Skeletal muscle satellite cell (primary cell): ENCODE measurements at regions not wholly inside any gene's neighbourhood (a gene's known extent, or its start where the extent isn't known, plus 50 kb on each side); places are given as distances from the start of the nearest gene placed in this dataset.

Experiments
- H3K27me3 ChIP-seq: 2 replicates; pipeline ENCODE4 v1.7.0; 2013; ENCODE audit warnings: low read length; ENCODE audit not compliant: control insufficient read depth, insufficient read depth
- H3K36me3 ChIP-seq: 2 replicates; pipeline ENCODE4 v1.7.0; 2013; ENCODE audit warnings: mild to moderate bottlenecking, control low read depth, low read length; ENCODE audit not compliant: insufficient read depth
- H3K4me1 ChIP-seq: 2 replicates; pipeline ENCODE4 v1.7.0; 2013; ENCODE audit warnings: low read length; ENCODE audit not compliant: control insufficient read depth, insufficient read depth
- H3K4me2 ChIP-seq: 2 replicates; pipeline ENCODE4 v1.7.0; 2013; ENCODE audit warnings: mild to moderate bottlenecking, low read length
- H3K4me3 ChIP-seq: 2 replicates; pipeline ENCODE4 v1.7.0; 2013; ENCODE audit warnings: low read length
- H3K9ac ChIP-seq: 2 replicates; pipeline ENCODE4 v1.7.0; 2013; ENCODE audit warnings: mild to moderate bottlenecking, low read depth, low read length, moderate library complexity
- H3K9me3 ChIP-seq: replicated peaks from 2 replicates; pipeline ENCODE4 v1.7.0; 2013; ENCODE audit warnings: mild to moderate bottlenecking, control low read depth, low read length

- no peaks in the 10 kb centered on the region for H3K4me1 ChIP-seq
- no peak overlapping the region for H3K4me2 ChIP-seq
- H3K9ac ChIP-seq = no peak overlapping the region
- H3K36me3 ChIP-seq = no peaks in the 10 kb centered on the region
- peaks cover 3% of the 10 kb centered on the region for H3K27me3 ChIP-seq
- H3K4me3 ChIP-seq = no peak overlapping the region
- H3K9me3 ChIP-seq = no peaks in the 10 kb centered on the region
Observed at GRCh38 chr13:95433537-95433936, 119.0 kb upstream of the CLDN10 start.

DNA sequence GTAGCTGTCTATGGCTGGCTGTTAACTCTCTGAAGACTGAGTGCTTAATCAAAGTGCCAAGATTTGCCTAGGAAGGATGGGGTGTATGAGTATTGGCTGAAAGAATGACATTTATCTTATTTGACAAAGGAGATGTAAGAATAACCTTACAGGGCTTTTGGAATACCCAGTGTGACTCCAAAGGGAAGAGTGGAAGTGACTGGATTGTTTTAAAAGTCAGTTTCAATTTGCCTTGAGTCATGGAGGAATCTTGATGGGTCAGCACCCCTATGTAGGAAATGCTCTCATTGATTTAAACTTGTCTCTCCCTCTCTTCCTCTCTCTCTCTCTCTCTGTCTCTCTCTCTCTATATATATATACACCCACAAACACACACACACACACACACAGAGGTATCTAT, 118.4 kb upstream of the CLDN10 start:
- H3K4me1 ChIP-seq = no peaks in the 10 kb centered on the region
- peaks cover 3% of the 10 kb centered on the region for H3K27me3 ChIP-seq
- no peak overlapping the region for H3K4me3 ChIP-seq
- H3K4me2 ChIP-seq = no peak overlapping the region
- no peak overlapping the region for H3K9ac ChIP-seq
- H3K9me3 ChIP-seq = no peaks in the 10 kb centered on the region
- H3K36me3 ChIP-seq = no peaks in the 10 kb centered on the region

- Histone ChIP-seq H3K4me1 (no peaks in the 10 kb centered on the region), H3K9me3 (no peaks in the 10 kb centered on the region), H3K4me2 (no peak overlapping the region), H3K4me3 (no peak overlapping the region), H3K27me3 (peaks cover 10% of the 10 kb centered on the region), H3K9ac (no peak overlapping the region), H3K36me3 (no peaks in the 10 kb centered on the region)
Observed at GRCh38 chr13:95437561-95437960, 115.0 kb upstream of the CLDN10 start.

GRCh38 chr13:95438297-95438696, 114.2 kb upstream of the CLDN10 start:
- no peaks in the 10 kb centered on the region for H3K9me3 ChIP-seq
- H3K4me2 ChIP-seq = no peak overlapping the region
- H3K27me3 ChIP-seq = peaks cover 17% of the 10 kb centered on the region
- H3K4me1 ChIP-seq = no peaks in the 10 kb centered on the region
- no peak overlapping the region for H3K4me3 ChIP-seq
- no peak overlapping the region for H3K9ac ChIP-seq
- H3K36me3 ChIP-seq = no peaks in the 10 kb centered on the region

DNA sequence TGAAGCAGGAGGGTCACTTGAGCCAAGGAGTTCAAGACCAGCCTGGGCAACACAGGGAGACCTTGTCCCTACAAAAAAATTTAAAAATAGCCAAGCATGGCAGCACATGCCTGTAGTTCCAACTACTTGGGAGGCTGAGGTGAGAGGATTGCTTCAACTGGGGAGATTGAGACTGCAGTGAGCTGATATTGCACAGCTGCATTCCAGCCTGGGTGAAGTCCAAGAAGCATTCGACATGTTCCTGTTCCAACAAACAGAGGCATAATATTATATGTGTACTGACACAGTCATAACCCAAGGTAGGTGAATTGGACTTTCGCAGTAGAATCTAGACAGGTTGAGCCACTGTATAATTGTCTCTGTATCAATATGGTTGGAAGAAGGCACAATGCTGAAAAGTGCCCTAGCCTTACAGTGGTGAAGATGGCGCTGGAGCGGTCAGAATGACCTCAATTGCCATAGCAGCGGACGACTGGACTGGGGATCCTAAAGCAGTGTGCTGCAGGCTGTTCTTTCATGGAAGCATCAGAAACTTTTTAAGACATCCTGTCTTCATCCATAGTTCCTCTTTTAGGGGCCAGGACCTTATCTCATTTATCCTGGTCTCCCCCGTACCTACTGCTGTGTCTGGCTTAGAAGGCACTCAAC, 112.0 kb upstream of the CLDN10 start:
- no peaks in the 10 kb centered on the region for H3K4me1 ChIP-seq
- no peaks in the 10 kb centered on the region for H3K36me3 ChIP-seq
- peaks cover 34% of the 10 kb centered on the region for H3K27me3 ChIP-seq
- no peak overlapping the region for H3K4me3 ChIP-seq
- H3K9me3 ChIP-seq = no peaks in the 10 kb centered on the region
- no peak overlapping the region for H3K9ac ChIP-seq
- H3K4me2 ChIP-seq = no peak overlapping the region

DNA sequence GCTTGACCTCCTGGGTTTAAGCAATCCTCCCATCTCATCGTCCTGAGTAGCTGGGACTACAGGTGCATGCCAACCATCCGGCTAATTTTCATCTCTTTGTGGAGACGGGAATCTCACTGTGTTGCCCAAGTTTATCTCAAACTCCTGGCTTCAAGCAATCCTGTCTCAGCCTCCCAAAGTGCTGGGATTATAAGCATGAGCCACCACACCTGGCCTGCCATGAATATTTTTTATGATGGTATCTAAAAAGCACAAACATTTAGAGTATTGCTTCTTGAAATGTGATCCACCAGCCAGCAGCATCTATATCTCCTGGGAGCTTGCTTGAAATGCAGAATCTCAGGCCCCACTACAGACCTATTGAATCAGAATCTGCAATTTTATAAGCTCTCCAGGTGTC, 111.2 kb upstream of the CLDN10 start:
- Histone ChIP-seq H3K4me2 (no peak overlapping the region), H3K36me3 (no peaks in the 10 kb centered on the region), H3K4me3 (no peak overlapping the region), H3K27me3 (peaks cover 40% of the 10 kb centered on the region), H3K9ac (no peak overlapping the region), H3K9me3 (no peaks in the 10 kb centered on the region), H3K4me1 (no peaks in the 10 kb centered on the region)

GRCh38 chr13:95444006-95444730, 108.4 kb upstream of the CLDN10 start:
- Histone ChIP-seq H3K4me2 (no peak overlapping the region), H3K27me3 (peaks cover 50% of the 10 kb centered on the region), H3K4me3 (no peak overlapping the region), H3K4me1 (no peaks in the 10 kb centered on the region), H3K9me3 (no peaks in the 10 kb centered on the region), H3K9ac (no peak overlapping the region), H3K36me3 (no peaks in the 10 kb centered on the region)

DNA sequence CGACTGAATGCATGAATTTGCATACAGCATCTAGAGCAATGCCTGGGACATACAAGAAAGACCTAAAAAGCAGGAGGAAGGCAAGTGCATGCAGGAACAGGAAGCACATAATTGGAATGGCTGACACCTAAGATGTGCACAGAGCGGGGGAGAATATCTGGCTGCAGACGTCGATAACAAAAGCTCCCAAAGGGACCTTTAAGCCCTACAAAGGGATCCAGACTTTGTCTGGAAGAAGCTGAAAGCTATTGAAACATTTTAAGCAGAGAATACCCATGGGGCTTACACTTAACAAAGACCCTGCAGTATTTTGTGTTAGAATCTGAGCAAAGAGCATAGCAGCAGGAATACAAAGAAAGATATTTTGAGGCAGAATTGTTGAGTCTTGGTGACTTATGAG, 107.4 kb upstream of the CLDN10 start:
- Histone ChIP-seq H3K9ac (no peak overlapping the region), H3K4me2 (no peak overlapping the region), H3K4me3 (no peak overlapping the region), H3K4me1 (no peaks in the 10 kb centered on the region), H3K9me3 (no peaks in the 10 kb centered on the region), H3K36me3 (no peaks in the 10 kb centered on the region), H3K27me3 (peaks cover 51% of the 10 kb centered on the region)

- Histone ChIP-seq H3K4me3 (no peak overlapping the region), H3K4me2 (no peak overlapping the region), H3K9me3 (no peaks in the 10 kb centered on the region), H3K27me3 (peaks cover 53% of the 10 kb centered on the region), H3K9ac (no peak overlapping the region), H3K4me1 (no peaks in the 10 kb centered on the region), H3K36me3 (no peaks in the 10 kb centered on the region)
Observed at GRCh38 chr13:95447814-95448213, 104.7 kb upstream of the CLDN10 start.

DNA sequence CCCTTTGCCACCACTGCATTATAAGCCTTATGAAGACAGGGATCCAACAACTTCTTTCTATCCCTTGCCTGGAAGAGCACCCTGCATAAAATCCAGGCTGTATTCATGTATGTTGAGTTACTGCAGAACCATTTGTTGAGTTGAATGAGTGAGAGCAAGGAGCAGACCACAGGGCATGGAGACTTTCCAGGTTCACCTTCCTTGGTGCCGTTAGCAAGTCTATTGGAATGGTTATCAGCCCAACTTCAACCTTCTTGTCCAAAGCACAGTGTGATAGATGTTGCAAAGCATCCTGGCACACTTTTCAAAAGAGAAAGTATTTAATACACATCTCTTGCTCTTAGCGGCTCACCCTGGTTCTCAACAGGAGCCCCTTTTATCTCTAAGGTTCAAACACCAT, 100.9 kb upstream of the CLDN10 start:
- H3K9me3 ChIP-seq = no peaks in the 10 kb centered on the region
- no peak overlapping the region for H3K9ac ChIP-seq
- no peak overlapping the region for H3K4me3 ChIP-seq
- H3K27me3 ChIP-seq = peaks cover 21% of the 10 kb centered on the region
- H3K4me2 ChIP-seq = no peak overlapping the region
- no peaks in the 10 kb centered on the region for H3K4me1 ChIP-seq
- no peaks in the 10 kb centered on the region for H3K36me3 ChIP-seq

DNA sequence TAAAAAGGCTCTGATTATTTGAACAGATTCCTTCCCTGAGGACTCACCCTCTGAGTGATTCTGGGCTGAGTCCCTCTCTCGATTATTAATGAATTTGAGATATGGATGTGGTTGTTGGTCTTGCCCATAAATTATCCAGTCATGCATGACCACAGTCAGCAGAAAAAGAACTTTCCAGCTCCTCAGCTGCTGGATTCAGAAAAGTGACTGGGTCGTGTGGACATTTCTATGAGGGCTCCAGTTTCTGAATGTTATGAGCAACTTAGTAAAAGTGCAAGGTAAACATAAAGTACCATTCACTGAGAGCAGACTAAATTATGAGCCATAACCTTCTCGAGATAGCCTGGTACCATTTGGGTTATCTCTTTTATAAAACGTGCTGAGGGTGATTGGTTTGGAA, 100.1 kb upstream of the CLDN10 start:
- Histone ChIP-seq H3K4me1 (no peaks in the 10 kb centered on the region), H3K9ac (no peak overlapping the region)

DNA sequence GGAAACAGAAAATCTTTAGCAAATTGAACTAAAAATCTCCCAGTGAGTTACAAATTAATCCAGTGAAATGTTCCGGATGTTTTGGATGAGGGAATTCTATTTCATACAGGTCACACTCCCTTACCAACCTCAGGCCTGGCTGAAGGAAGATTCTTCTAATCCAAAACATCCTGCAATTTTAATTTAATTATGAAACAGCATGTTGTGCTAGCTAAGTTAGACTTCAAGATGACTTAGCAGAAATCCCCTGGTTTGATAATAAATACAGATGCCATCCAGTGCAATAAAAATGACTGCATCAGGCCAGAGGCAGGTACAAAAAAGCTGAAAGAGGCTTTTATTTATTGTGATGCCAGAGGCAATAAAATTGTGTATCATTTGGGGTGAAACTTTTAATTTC, 96.7 kb upstream of the CLDN10 start:
- H3K4me2 ChIP-seq = no peak overlapping the region
- H3K27me3 ChIP-seq = peaks cover 5% of the 10 kb centered on the region
- no peak overlapping the region for H3K9ac ChIP-seq
- no peaks in the 10 kb centered on the region for H3K36me3 ChIP-seq
- no peak overlapping the region for H3K4me3 ChIP-seq
- no peaks in the 10 kb centered on the region for H3K4me1 ChIP-seq
- H3K9me3 ChIP-seq = no peaks in the 10 kb centered on the region

More for the DNA sequence above, 100.1 kb upstream of the CLDN10 start:
- Histone ChIP-seq H3K27me3 (peaks cover 17% of the 10 kb centered on the region), H3K9me3 (no peaks in the 10 kb centered on the region), H3K4me3 (no peak overlapping the region), H3K4me2 (no peak overlapping the region), H3K36me3 (no peaks in the 10 kb centered on the region)
